Jurkat, Clone E6-1 (cell line): ENCODE measurements at regions not wholly inside any gene's neighbourhood (a gene's known extent, or its start where the extent isn't known, plus 50 kb on each side); places are given as distances from the start of the nearest gene placed in this dataset.
"Not testable (repeated sequence)": the region's sequence is repeated elsewhere in the genome, so short reads cannot be mapped to it uniquely, and the experiment has no call there.

ENCODE experiments used
- DNase-seq: peaks from one replicate; pipeline ENCODE4 v3.0.0-alpha.2; 2011; ENCODE audit warnings: low read depth, low spot score
- H3K4me3 ChIP-seq: 2 replicates; pipeline ENCODE4 v1.5.1; 2011; ENCODE audit warnings: mild to moderate bottlenecking, low read length, control low read depth, moderate library complexity

- no peak for DNase-seq
- H3K4me3 ChIP-seq: no peak overlapping the region
These were observed 269.7 kb downstream of the TTC6 start for GRCh38 chr14:37864861-37865718.

- H3K4me3 ChIP-seq: no peak overlapping the region
- no peak for DNase-seq
These were observed 270.5 kb downstream of the TTC6 start for GRCh38 chr14:37865719-37866549.

GRCh38 chr14:37869633-37870032, 274.2 kb downstream of the TTC6 start:
- H3K4me3 ChIP-seq: no peak overlapping the region
- no peak for DNase-seq

DNA sequence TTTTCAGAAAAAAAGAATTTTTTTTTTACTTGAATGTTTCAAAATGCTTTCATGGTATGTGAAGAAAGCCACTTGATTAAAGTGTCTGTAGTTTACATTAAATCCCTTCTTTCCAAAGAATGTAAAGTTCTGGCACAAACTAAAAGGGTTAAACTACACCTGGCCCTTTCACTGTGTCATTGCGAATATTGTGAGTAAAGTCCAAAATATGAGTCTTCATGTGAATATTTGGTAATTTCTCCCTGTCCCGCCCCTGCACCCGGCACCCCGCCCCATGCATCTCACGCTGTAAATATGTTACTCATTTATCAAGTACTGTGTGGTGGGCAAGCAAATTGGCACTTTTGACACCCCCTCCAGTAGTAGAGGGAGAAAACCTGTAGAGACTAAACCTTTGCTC, 274.7 kb downstream of the TTC6 start:
- H3K4me3 ChIP-seq: no peak overlapping the region
- no peak for DNase-seq

DNA sequence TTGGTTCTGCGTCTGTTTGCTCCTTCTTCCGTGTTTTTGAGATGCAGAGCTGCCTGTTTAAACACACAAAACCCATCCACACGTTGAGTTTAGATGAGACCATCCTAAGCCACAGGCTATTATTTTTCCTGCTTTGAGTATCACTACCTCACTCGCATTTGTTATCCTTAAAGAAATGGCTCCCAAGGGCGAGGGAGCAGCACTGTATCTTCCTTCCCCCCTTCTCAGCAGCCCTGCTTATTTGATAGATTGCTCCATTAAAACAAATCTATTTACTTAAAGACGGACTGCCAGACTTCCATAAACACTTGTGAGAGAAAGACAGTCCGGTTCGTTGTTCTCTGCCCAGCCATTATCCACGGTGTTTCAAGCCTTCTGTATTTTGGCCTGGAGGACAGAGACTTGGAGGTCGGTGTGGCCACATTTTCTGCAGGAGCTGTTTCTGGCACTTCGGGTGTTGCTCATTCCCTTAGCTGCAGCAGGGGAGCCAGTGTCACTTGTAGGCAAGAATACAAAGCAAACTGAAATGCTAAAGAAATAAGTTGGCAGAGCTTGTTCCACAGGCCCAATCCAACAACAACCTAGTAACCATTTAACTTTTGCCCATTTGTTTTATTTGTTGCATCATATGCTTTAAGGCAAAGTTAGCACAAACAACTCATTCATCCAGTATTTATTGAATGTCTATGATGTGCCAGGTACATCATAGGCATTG, 275.4 kb downstream of the TTC6 start:
- no peak for DNase-seq
- no peak overlapping the region for H3K4me3 ChIP-seq

- not testable (repeated sequence) for DNase-seq, H3K4me3 ChIP-seq
These were observed 278.6 kb downstream of the TTC6 start for GRCh38 chr14:37874065-37874428.

- no peak overlapping the region for H3K4me3 ChIP-seq
- peak; percentile 53 for DNase-seq
These were observed 279.1 kb downstream of the TTC6 start for GRCh38 chr14:37874429-37875109.

- no peak overlapping the region for H3K4me3 ChIP-seq
- DNase-seq: no peak
These were observed 292.8 kb downstream of the TTC6 start for GRCh38 chr14:37888234-37888633.

DNA sequence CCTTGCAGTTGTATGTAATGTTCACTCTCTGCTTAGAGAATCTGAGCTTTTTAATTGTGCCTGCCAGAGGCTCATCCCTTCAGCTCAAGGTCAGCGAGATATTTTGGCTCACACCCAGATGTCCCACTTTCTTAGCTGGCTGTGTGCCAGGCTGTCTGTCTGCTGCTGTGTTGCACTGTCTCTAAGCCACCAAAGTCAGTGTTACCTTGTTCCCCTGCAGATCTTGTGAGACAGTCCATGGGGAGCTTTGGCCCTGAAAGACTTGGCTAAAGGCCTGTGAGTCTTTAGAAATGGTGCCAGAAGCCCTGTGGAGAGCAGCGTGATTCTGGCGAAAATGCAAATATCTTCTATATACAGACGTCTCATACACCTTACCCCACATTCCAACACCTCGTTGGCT, 293.7 kb downstream of the TTC6 start:
- H3K4me3 ChIP-seq: no peak overlapping the region
- DNase-seq: no peak

DNA sequence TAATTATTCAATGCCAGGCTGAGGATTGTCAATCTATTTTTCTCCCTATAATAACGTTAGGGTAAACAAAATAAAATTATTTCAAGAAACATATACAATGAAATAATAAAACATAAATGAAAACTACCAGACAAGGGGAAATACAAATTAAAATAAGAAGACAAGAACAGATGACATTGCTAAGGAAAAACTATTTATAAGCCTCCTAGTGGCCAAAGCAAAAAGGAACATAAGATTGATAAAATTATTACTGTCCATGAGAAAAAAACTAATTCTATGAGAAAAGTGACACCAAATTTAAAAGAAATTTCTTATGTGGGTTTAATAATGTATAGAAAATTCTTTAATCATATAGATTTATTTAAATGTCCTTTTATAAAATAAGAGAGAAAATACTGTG, 294.7 kb downstream of the TTC6 start:
- DNase-seq: no peak

GRCh38 chr14:37891500-37891899, 296.1 kb downstream of the TTC6 start:
- DNase-seq, H3K4me3 ChIP-seq: not testable (repeated sequence)

More for the DNA sequence above, 294.7 kb downstream of the TTC6 start:
- H3K4me3 ChIP-seq: no peak overlapping the region

DNA sequence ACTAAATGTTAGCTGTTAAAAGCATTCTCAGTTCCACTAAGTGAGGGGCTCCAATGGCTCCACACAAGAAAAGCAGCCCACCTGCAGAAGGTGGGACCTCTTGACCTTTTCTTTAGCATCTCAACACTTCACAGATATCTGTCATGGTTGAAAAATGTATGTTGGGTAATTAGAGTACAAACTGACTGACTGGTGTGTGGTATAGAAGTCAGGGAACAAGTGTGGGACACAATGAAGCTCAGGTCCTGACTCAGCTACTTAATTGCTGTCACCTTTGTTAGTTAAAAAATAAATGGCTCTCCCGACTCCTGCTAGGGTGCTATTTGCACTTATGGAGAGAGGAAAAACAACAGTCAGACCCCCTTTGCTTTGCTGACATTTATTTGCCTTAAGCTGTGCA, 299.0 kb downstream of the TTC6 start:
- H3K4me3 ChIP-seq: no peak overlapping the region
- DNase-seq: no peak

GRCh38 chr14:37899365-37899764, 303.9 kb downstream of the TTC6 start:
- no peak overlapping the region for H3K4me3 ChIP-seq
- DNase-seq: no peak

DNA sequence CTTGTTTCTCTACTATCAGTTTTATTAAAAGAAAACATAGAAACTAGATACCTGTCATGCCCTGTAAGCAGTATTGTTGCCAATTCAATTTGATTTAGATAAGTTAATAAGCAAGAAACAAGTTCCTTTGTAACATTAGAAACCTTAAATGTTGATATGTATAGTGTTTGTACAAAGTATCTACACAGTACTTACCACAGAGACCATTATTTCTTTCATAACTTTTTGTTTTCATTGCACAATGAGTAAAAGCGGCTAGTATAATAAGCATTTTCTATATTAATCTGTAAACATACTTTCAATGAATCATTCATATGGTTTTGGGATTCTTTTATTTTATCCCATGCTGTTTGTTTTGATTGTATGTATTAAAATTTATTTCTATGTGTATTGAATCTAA, 305.1 kb downstream of the TTC6 start:
- no peak overlapping the region for H3K4me3 ChIP-seq
- no peak for DNase-seq

GRCh38 chr14:37901978-37902377, 305.7 kb upstream of the SSTR1 start:
- DNase-seq: no peak
- H3K4me3 ChIP-seq: no peak overlapping the region

DNA sequence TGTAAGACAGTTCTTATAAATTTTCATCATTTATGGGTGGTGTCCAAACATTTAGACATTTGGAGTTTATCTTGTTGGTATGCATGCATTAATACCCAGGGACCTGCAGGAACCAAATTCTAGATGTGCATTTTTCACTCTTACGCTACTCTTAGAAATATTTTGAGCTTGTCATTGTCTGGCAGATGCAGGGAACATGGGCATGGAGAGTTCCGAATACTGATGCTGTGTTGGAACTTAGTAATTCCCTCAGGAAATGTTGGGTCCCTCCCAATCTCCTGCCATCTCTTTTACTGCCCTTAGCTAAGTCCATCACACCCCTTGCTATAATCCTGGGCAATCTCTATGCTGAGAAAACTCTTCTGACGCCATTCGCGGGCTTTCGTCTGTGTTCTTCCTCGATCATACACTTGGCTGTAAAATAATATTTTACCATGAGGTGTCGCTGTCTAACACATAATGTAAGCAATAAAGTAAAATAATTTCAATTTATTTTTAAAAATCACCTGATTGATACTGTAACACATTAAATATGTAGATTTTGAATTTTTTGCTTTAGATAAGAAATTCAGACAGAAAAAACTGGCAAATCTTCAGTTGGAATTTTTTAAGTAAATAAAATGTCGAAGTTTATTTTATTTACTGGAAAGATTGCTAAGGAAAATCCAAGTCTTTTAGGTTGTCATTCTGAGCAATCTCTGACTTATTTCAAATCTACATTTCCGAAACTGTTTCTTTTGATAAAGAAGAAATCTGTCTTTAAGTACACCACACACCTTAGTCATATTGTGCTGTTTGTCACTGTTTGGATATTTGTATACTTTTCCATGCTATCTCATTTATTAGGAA, 304.1 kb upstream of the SSTR1 start:
- peak; percentile 43 for DNase-seq
- no peak overlapping the region for H3K4me3 ChIP-seq

GRCh38 chr14:37924622-37925021, 283.1 kb upstream of the SSTR1 start:
- DNase-seq: no peak
- no peak overlapping the region for H3K4me3 ChIP-seq

DNA sequence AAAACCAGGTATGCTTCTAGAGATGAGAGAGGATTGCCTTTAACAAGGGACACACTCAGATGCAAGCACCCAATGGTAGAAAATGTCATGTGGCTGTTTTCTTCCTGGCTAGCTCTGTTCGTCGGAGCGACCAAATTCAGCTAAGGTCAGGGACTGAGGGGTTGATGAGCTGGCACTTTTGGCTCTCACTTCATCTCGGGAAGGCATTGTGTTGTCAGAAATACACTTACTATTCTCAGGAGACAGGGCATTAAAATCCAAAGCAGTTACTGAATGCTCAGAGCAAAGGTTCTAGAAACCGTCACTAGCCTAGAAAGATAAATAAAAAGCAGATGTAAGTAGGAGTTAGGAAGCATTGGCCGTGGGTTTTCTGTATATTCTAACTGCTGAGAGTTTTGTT, 275.7 kb upstream of the SSTR1 start:
- DNase-seq: no peak

More for the DNA sequence above, 275.7 kb upstream of the SSTR1 start:
- H3K4me3 ChIP-seq: no peak overlapping the region
